ENCODE measurements at regions not wholly inside any gene's neighbourhood (a gene's known extent, or its start where the extent isn't known, plus 50 kb on each side); places are given as distances from the start of the nearest gene placed in this dataset.

DNA sequence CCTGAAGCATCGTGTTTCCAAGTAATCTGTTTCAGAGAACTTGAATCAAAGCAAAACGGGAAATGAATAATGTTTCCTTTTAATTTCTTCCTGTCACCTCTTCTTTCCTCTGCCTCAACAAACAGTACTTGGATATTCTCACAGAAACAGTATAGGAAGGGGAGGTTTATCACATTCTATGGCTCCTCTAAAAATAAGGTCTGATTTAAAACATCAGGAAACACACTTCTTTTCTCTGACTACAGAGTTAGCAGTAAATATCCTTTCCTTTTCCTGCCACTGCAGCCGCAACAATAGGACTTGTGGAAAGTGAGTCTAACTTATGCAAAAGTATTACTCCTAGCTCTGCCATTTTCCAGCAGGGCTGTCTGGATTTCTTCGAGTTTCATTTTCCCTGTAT, 62.3 kb downstream of the CH25H start:
- no peak for TF ChIP-seq SIN3A (IDR thresholded peaks at IDR 0.05; ENCODE audit: borderline replicate concordance, insufficient read depth, low read length)
- no peak for TF ChIP-seq TAF1 (IDR thresholded peaks at IDR 0.05; ENCODE audit: borderline replicate concordance, insufficient read depth, low read length)
- TF ChIP-seq, protein P1, sequence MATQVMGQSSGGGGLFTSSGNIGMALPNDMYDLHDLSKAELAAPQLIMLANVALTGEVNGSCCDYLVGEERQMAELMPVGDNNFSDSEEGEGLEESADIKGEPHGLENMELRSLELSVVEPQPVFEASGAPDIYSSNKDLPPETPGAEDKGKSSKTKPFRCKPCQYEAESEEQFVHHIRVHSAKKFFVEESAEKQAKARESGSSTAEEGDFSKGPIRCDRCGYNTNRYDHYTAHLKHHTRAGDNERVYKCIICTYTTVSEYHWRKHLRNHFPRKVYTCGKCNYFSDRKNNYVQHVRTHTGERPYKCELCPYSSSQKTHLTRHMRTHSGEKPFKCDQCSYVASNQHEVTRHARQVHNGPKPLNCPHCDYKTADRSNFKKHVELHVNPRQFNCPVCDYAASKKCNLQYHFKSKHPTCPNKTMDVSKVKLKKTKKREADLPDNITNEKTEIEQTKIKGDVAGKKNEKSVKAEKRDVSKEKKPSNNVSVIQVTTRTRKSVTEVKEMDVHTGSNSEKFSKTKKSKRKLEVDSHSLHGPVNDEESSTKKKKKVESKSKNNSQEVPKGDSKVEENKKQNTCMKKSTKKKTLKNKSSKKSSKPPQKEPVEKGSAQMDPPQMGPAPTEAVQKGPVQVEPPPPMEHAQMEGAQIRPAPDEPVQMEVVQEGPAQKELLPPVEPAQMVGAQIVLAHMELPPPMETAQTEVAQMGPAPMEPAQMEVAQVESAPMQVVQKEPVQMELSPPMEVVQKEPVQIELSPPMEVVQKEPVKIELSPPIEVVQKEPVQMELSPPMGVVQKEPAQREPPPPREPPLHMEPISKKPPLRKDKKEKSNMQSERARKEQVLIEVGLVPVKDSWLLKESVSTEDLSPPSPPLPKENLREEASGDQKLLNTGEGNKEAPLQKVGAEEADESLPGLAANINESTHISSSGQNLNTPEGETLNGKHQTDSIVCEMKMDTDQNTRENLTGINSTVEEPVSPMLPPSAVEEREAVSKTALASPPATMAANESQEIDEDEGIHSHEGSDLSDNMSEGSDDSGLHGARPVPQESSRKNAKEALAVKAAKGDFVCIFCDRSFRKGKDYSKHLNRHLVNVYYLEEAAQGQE (IDR thresholded peaks at IDR 0.05; ENCODE audit: insufficient read depth in 1 of 2, low read depth in 2 of 2, low read length in 2 of 2): no peak
- TF ChIP-seq POLR2AphosphoS5 (IDR thresholded peaks at IDR 0.05; ENCODE audit: low read depth, low read length): no peak
- no peak for TF ChIP-seq FOXP2 (optimal IDR thresholded peaks at IDR 0.05; ENCODE audit: borderline replicate concordance, extremely low read depth, extremely low read length, insufficient read depth)

- TF ChIP-seq SIN3A (IDR thresholded peaks at IDR 0.05; ENCODE audit: borderline replicate concordance, insufficient read depth, low read length): no peak
- TF ChIP-seq TAF1 (IDR thresholded peaks at IDR 0.05; ENCODE audit: borderline replicate concordance, insufficient read depth, low read length): no peak
- TF ChIP-seq, protein P1 (IDR thresholded peaks at IDR 0.05; ENCODE audit: insufficient read depth in 1 of 2, low read depth in 2 of 2, low read length in 2 of 2): no peak
- no peak for TF ChIP-seq FOXP2 (optimal IDR thresholded peaks at IDR 0.05; ENCODE audit: borderline replicate concordance, extremely low read depth, extremely low read length, insufficient read depth)
- TF ChIP-seq POLR2AphosphoS5 (IDR thresholded peaks at IDR 0.05; ENCODE audit: low read depth, low read length): no peak
Measured at GRCh38 chr10:89142590-89142989, 64.5 kb downstream of the CH25H start.

GRCh38 chr10:89138755-89139490, 68.2 kb downstream of the CH25H start:
- TF ChIP-seq FOXP2 (optimal IDR thresholded peaks at IDR 0.05; ENCODE audit: borderline replicate concordance, extremely low read depth, extremely low read length, insufficient read depth): no peak
- no peak for TF ChIP-seq POLR2AphosphoS5 (IDR thresholded peaks at IDR 0.05; ENCODE audit: low read depth, low read length)
- no peak for TF ChIP-seq TAF1 (IDR thresholded peaks at IDR 0.05; ENCODE audit: borderline replicate concordance, insufficient read depth, low read length)
- TF ChIP-seq, protein P1 (IDR thresholded peaks at IDR 0.05; ENCODE audit: insufficient read depth in 1 of 2, low read depth in 2 of 2, low read length in 2 of 2): no peak
- no peak for TF ChIP-seq SIN3A (IDR thresholded peaks at IDR 0.05; ENCODE audit: borderline replicate concordance, insufficient read depth, low read length)

- TF ChIP-seq, protein P1 (IDR thresholded peaks at IDR 0.05; ENCODE audit: insufficient read depth in 1 of 2, low read depth in 2 of 2, low read length in 2 of 2): no peak
- TF ChIP-seq SIN3A (IDR thresholded peaks at IDR 0.05; ENCODE audit: borderline replicate concordance, insufficient read depth, low read length) (no peak), FOXP2 (optimal IDR thresholded peaks at IDR 0.05; ENCODE audit: borderline replicate concordance, extremely low read depth, extremely low read length, insufficient read depth) (no peak), POLR2AphosphoS5 (IDR thresholded peaks at IDR 0.05; ENCODE audit: low read depth, low read length) (no peak), TAF1 (IDR thresholded peaks at IDR 0.05; ENCODE audit: borderline replicate concordance, insufficient read depth, low read length) (no peak)
Measured at GRCh38 chr10:89134963-89135362, 72.2 kb downstream of the CH25H start.

All from PFSK-1 (cell line).